C4-2B (cell line): ENCODE measurements at regions not wholly inside any gene's neighbourhood (a gene's known extent, or its start where the extent isn't known, plus 50 kb on each side); places are given as distances from the start of the nearest gene placed in this dataset.

Source experiments
- H3K27ac ChIP-seq: fragments of 450-650 bp; 2 replicates; pipeline ENCODE4 v1.5.1; 2017
- CTCF ChIP-seq: fragments of 450-650 bp; conservative IDR thresholded peaks from 2 replicates; pipeline ENCODE4 v1.5.1; 2017; ENCODE audit warnings: mild to moderate bottlenecking
- ZFX ChIP-seq: fragments of 450-650 bp; IDR thresholded peaks from 2 replicates; pipeline ENCODE4 v1.6.1; 2017

GRCh38 chr2:83058683-83059082 lies 1400.4 kb downstream of the SUCLG1 start:
- TF ChIP-seq ZFX (no peak), CTCF (no peak)
- H3K27ac ChIP-seq: no peak overlapping the region

- no peak overlapping the region for H3K27ac ChIP-seq
- TF ChIP-seq ZFX: no peak
- TF ChIP-seq CTCF: no peak
These were observed 1403.6 kb downstream of the SUCLG1 start for GRCh38 chr2:83055376-83056010.

GRCh38 chr2:83054751-83055150 lies 1404.3 kb downstream of the SUCLG1 start:
- H3K27ac ChIP-seq: no peak overlapping the region
- TF ChIP-seq CTCF (no peak), ZFX (no peak)

GRCh38 chr2:83051538-83052170 lies 1407.4 kb downstream of the SUCLG1 start:
- no peak overlapping the region for H3K27ac ChIP-seq
- TF ChIP-seq CTCF (no peak), ZFX (no peak)

GRCh38 chr2:83042053-83042452 lies 1417.0 kb downstream of the SUCLG1 start:
- H3K27ac ChIP-seq: no peak overlapping the region
- TF ChIP-seq CTCF: no peak
- no peak for TF ChIP-seq ZFX

GRCh38 chr2:83022631-83023210 lies 1436.4 kb downstream of the SUCLG1 start:
- H3K27ac ChIP-seq: no peak overlapping the region
- TF ChIP-seq CTCF (no peak), ZFX (no peak)

GRCh38 chr2:83017366-83018090 lies 1441.6 kb downstream of the SUCLG1 start:
- TF ChIP-seq CTCF (no peak), ZFX (no peak)
- no peak overlapping the region for H3K27ac ChIP-seq
